Parathyroid adenoma (tissue), 2 donors: ENCODE measurements at regions not wholly inside any gene's neighbourhood (a gene's known extent, or its start where the extent isn't known, plus 50 kb on each side); places are given as distances from the start of the nearest gene placed in this dataset.

Source experiments
- H2AFZ ChIP-seq: fragments of 300-600 bp; sonication (generic); one replicate; pipeline ENCODE4 v1.7.0; 2017; ENCODE audit warnings: antibody characterized with exemption, mild to moderate bottlenecking
- H3K27ac ChIP-seq: fragments of 300-600 bp; sonication (generic); one replicate; pipeline ENCODE4 v1.7.0; 2017
- H3K27me3 ChIP-seq: fragments of 300-600 bp; sonication (generic); one replicate; pipeline ENCODE4 v1.7.0; 2017; ENCODE audit warnings: low read length; ENCODE audit not compliant: control insufficient read depth, insufficient read depth
- H3K36me3 ChIP-seq: fragments of 300-600 bp; sonication (generic); one replicate; pipeline ENCODE4 v1.7.0; 2017; ENCODE audit warnings: low read length; ENCODE audit not compliant: control insufficient read depth, insufficient read depth
- H3K4me1 ChIP-seq: fragments of 300-600 bp; sonication (generic); one replicate; pipeline ENCODE4 v1.7.0; 2017; ENCODE audit warnings: control low read depth
- H3K4me2 ChIP-seq: fragments of 300-600 bp; sonication (generic); one replicate; pipeline ENCODE4 v1.7.0; 2017; ENCODE audit warnings: low read length
- H3K4me3 ChIP-seq: fragments of 300-600 bp; sonication (generic); one replicate; pipeline ENCODE4 v1.7.0; 2017; ENCODE audit warnings: low read depth, low read length
- H3K79me2 ChIP-seq: fragments of 300-600 bp; sonication (generic); one replicate; pipeline ENCODE4 v1.7.0; 2017; ENCODE audit warnings: control low read depth
- H3K9ac ChIP-seq: fragments of 300-600 bp; sonication (generic); one replicate; pipeline ENCODE4 v1.7.0; 2017; ENCODE audit warnings: mild to moderate bottlenecking
- H3K9me3 ChIP-seq: fragments of 300-600 bp; sonication (generic); one replicate; pipeline ENCODE4 v1.7.0; 2017; ENCODE audit warnings: low read length; ENCODE audit not compliant: control insufficient read depth
- CTCF ChIP-seq: fragments of 300-600 bp; sonication (generic); IDR thresholded peaks from one replicate; pipeline ENCODE4 v1.7.0; 2017; ENCODE audit warnings: antibody characterized with exemption, mild to moderate bottlenecking
- donor health status: primary hyperparathyroidism.

GRCh38 chr4:164212134-164212533 is 541.8 kb upstream of the SMIM31 start:
- Histone ChIP-seq H3K9me3 (no peaks in the 10 kb centered on the region), H3K9ac (no peak overlapping the region), H3K4me3 (no peak overlapping the region), H2AFZ (no peak overlapping the region), H3K4me2 (no peak overlapping the region), H3K27ac (no peak overlapping the region), H3K4me1 (no peaks in the 10 kb centered on the region), H3K36me3 (no peaks in the 10 kb centered on the region), H3K79me2 (no peaks in the 10 kb centered on the region), H3K27me3 (no peaks in the 10 kb centered on the region)
- TF ChIP-seq CTCF = no peak

- Histone ChIP-seq H3K79me2 (no peaks in the 10 kb centered on the region), H3K9me3 (no peaks in the 10 kb centered on the region), H3K4me1 (no peaks in the 10 kb centered on the region), H3K27me3 (no peaks in the 10 kb centered on the region), H3K9ac (no peak overlapping the region), H3K36me3 (no peaks in the 10 kb centered on the region), H2AFZ (no peak overlapping the region), H3K27ac (no peak overlapping the region), H3K4me2 (no peak overlapping the region), H3K4me3 (no peak overlapping the region)
- no peak for TF ChIP-seq CTCF
Measured at GRCh38 chr4:164212714-164213113, 541.2 kb upstream of the SMIM31 start.

- no peak for TF ChIP-seq CTCF
- no peaks in the 10 kb centered on the region for H3K27me3 ChIP-seq
- no peak overlapping the region for H3K4me3 ChIP-seq
- no peak overlapping the region for H3K9ac ChIP-seq
- no peaks in the 10 kb centered on the region for H3K36me3 ChIP-seq
- H3K79me2 ChIP-seq = no peaks in the 10 kb centered on the region
- no peak overlapping the region for H3K27ac ChIP-seq
- H3K4me1 ChIP-seq = no peaks in the 10 kb centered on the region
- no peak overlapping the region for H3K4me2 ChIP-seq
- H2AFZ ChIP-seq = no peak overlapping the region
- no peaks in the 10 kb centered on the region for H3K9me3 ChIP-seq
Measured at GRCh38 chr4:164215113-164215741, 538.7 kb upstream of the SMIM31 start.

DNA sequence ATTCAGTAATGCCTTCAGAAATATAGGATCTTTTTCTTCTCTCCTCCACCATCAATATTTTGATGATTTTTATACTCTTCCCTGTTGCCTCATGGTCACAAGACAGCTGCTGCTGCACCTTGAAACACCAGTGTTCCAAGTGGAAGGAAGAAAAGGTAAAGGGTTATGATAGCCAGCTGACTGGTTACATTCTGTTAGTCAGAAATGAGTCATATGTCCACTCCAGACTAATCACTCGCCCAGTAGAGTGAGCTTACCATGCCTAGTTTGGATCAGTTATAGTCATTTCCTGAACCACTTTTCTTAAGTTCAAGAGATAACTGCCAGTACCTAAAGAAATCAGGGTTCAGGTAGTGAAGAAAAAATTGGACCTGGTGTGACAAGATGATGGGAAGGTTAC is 532.3 kb upstream of the SMIM31 start:
- H3K27me3 ChIP-seq = no peaks in the 10 kb centered on the region
- no peak overlapping the region for H3K9ac ChIP-seq
- no peak overlapping the region for H3K4me3 ChIP-seq
- no peak overlapping the region for H3K27ac ChIP-seq
- no peak for TF ChIP-seq CTCF
- no peak overlapping the region for H3K4me2 ChIP-seq
- no peaks in the 10 kb centered on the region for H3K9me3 ChIP-seq
- no peaks in the 10 kb centered on the region for H3K36me3 ChIP-seq
- H2AFZ ChIP-seq = no peak overlapping the region
- H3K4me1 ChIP-seq = no peaks in the 10 kb centered on the region
- H3K79me2 ChIP-seq = no peaks in the 10 kb centered on the region

DNA sequence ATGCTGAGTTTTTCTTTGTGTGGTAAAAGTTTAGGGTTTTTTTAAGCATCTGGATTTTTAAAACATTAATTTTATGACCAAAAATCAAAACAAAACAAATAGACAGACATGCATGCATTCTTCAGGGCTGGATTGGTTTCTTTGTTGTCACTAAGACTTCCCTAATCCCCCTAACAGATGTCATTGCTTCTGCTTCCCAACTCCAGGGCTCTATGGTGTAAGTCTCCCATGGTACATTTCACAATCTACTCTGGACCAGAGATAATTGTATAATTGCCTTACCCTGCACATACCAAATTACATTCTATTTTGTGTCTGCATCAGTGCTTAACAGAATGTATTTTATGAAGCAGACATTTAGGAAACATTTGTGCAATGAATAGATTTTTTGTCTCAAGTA is 529.1 kb upstream of the SMIM31 start:
- Histone ChIP-seq H3K4me1 (no peaks in the 10 kb centered on the region), H3K27ac (no peak overlapping the region), H3K4me2 (no peak overlapping the region), H3K9me3 (no peaks in the 10 kb centered on the region), H3K9ac (no peak overlapping the region), H3K79me2 (no peaks in the 10 kb centered on the region), H3K4me3 (no peak overlapping the region), H3K27me3 (no peaks in the 10 kb centered on the region), H3K36me3 (no peaks in the 10 kb centered on the region), H2AFZ (no peak overlapping the region)
- no peak for TF ChIP-seq CTCF
